DMS 273 treated with DMSO at 0.1 percent for 48 hours (cell line): ENCODE measurements at regions not wholly inside any gene's neighbourhood (a gene's known extent, or its start where the extent isn't known, plus 50 kb on each side); places are given as distances from the start of the nearest gene placed in this dataset.
A peak's percentile ranks its signal among the peaks of the same experiment; 100 is the strongest.

ENCODE experiments used
- DNase-seq: peaks from one replicate; lab custom pipeline; 2025; lab: John Stamatoyannopoulos, UW

DNA sequence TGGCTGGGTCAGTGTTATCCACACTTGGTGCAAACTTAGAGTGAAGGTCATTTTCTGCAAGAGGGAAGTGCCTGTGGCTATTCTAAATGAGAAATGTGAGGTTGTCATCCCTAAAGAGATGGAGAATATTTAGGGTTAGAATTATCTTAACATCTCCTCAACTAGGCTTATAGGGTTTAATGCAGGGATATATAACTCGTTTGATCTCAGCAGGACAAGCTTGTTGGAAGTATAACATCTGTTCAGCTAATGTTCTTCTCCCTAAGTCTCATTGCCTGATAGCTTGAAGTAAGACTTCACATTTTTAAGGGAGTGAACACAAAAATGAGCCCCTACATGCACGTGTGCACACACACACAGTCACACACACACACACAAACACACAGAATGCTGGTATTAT, 75.9 kb upstream of the NRXN1 start:
- peak; percentile 4 for DNase-seq

DNA sequence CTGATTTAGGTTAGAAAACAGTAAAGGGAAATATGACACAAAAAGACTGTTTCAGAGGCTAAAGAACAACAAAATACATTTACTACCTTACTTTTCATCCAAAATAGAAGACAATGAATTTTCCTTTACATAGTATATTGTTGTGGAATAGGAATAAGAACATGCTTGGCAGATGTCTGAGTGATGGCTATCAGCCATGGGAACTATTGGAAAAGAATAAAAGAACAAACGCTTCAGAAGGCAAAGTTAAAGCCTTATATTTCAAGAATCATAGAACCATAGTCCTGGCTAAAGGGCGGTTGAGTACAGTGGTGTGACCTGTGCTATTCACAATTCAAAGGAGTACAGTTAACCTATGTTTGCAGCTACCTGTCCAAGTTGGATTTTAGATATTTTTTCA, 73.9 kb upstream of the NRXN1 start:
- DNase-seq = no peak

DNA sequence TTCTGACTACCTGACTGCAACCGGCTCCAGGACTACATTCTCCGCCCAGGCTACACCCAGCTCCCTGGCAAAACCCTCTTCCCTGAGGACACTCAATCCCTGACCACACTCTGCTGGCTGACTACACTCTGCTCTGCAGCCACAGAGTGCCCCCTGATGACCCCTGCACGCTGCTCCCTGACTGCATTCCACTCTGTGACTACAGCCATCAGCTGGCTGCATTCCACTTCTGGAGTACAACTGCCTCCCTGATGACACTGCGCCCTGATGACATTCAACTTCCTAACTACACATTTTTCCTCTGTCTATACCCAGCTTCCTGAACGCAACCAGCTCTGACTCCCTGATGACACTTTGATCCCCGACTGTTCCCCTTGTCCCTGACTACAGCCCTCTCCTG, 71.3 kb upstream of the NRXN1 start:
- DNase-seq = no peak

DNA sequence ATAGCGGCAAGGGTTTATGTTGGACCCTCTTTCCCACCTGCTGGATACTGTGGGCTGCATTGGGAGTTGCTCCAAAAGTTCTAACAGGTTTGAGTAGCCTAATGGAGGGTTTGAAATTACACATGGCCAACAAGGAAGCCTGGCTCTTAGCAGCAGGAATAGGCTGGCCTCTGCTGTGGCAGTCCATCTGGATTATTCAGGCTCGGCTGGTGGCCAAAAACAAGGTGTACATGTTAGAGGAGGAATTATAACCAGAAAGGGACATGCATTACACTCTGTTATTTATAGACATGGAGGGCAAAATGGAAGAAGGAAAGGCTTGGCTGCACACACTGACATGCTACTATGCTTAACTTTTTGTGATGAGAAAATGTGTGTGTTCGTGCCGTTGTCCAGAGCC, 61.1 kb upstream of the NRXN1 start:
- no peak for DNase-seq

DNA sequence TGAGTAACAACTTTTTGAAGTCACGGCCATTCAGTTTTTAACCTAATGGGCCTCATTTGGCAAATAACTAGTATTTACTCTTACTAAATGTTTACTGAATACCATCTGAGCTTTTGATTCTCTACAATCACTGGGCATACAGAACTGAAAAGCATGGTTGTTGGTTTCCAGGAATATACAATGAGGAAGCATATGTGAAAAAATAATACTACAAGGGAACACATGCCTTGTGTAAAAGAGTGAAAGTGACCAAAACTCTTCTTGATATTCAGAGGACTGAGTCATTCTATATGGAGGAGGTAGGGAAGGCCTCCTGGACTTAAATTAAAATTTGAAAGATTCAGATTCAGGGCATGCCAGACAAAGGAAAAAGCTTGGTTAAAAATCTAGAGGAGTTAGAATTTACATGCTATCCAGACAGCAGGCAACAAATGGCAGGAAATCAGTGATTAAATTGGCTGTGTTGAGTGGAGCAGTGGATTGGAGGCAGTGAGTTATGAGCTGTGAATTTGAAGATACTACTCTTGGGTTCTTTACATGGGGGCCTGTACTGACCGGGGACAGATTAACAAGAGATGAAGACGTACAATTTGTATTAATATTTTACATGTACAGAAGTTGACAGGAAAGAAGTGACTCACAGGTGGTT, 53.6 kb upstream of the NRXN1 start:
- no peak for DNase-seq

DNA sequence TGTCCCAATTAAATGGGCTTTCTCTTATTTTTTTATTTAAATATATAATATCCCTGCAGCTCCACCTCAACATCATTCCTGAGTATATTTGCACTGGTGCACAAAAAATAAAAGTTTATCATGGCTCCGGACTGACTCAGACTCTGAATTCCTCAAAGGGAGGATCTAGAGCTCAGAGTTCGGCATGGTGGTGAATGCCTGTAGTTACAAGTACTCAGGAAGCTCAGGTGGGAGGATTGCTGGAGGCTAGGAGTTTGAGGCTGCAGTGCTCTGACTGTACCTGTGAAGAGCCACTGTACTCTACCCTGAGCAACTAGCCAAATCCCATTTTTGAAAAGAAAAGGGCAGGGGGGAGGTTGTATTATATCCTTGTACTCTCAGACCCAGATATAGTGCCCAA, 52.8 kb upstream of the NRXN1 start:
- DNase-seq = no peak
